Activated naive CD8-positive, alpha-beta T cell treated with anti-CD3 and anti-CD28 coated beads, Interleukin-2, amount 10 ng/mL, durations not matched to agents 7 days and 5 days (primary cell): ENCODE measurements at regions not wholly inside any gene's neighbourhood (a gene's known extent, or its start where the extent isn't known, plus 50 kb on each side); places are given as distances from the start of the nearest gene placed in this dataset.
"Not testable (repeated sequence)": the region's sequence is repeated elsewhere in the genome, so short reads cannot be mapped to it uniquely, and the experiment has no call there.

Source experiments
- ATAC-seq: fragments of 150-1000 bp; cut with Tn5 transposase; one replicate; pipeline ENCODE4 v1.10.0; 2021; ENCODE audit warnings: low read depth, moderate library complexity
- POLR2A ChIA-PET: fragments of 350-600 bp; sonication (Branson Sonifier 250); formaldehyde crosslinking; loops from one replicate; lab custom pipeline; 2021; ENCODE audit warnings: antibody characterized with exemption; lab: Charles Lee
- DNase-seq: peaks from one replicate; pipeline ENCODE4 v3.0.0; 2021
- H3K27ac Mint-ChIP-seq: one replicate; pipeline ENCODE4 v1.8.0; 2022; ENCODE audit warnings: mild to moderate bottlenecking, mixed read lengths
- H3K27me3 Mint-ChIP-seq: one replicate; pipeline ENCODE4 v1.8.0; 2022; ENCODE audit warnings: mild to moderate bottlenecking, moderate library complexity, mixed read lengths
- H3K36me3 Mint-ChIP-seq: one replicate; pipeline ENCODE4 v1.8.0; 2021; ENCODE audit warnings: mild to moderate bottlenecking, mixed read lengths
- H3K4me1 Mint-ChIP-seq: one replicate; pipeline ENCODE4 v1.8.0; 2021; ENCODE audit warnings: mixed read lengths
- H3K4me3 Mint-ChIP-seq: one replicate; pipeline ENCODE4 v1.8.0; 2022; ENCODE audit warnings: mild to moderate bottlenecking, moderate library complexity, mixed read lengths
- H3K9me3 Mint-ChIP-seq: one replicate; pipeline ENCODE4 v1.8.0; 2021; ENCODE audit warnings: mixed read lengths

- H3K4me1 Mint-ChIP-seq, H3K27me3 Mint-ChIP-seq, H3K27ac Mint-ChIP-seq, H3K36me3 Mint-ChIP-seq, POLR2A ChIA-PET, DNase-seq, H3K9me3 Mint-ChIP-seq, ATAC-seq, H3K4me3 Mint-ChIP-seq: not testable (repeated sequence)
Observed at GRCh38 chr7:9919-10318, 182.5 kb upstream of the FAM20C start.

- H3K9me3 Mint-ChIP-seq, H3K27me3 Mint-ChIP-seq, H3K36me3 Mint-ChIP-seq, DNase-seq, POLR2A ChIA-PET, H3K4me1 Mint-ChIP-seq, H3K4me3 Mint-ChIP-seq, H3K27ac Mint-ChIP-seq, ATAC-seq: not testable (repeated sequence)
Observed at GRCh38 chr7:32565-33280, 159.6 kb upstream of the FAM20C start.

- H3K9me3 Mint-ChIP-seq, H3K4me3 Mint-ChIP-seq, H3K4me1 Mint-ChIP-seq, H3K36me3 Mint-ChIP-seq, H3K27me3 Mint-ChIP-seq, DNase-seq, POLR2A ChIA-PET, H3K27ac Mint-ChIP-seq, ATAC-seq: not testable (repeated sequence)
Observed at GRCh38 chr7:35121-35541, 157.2 kb upstream of the FAM20C start.

- H3K27me3 Mint-ChIP-seq, DNase-seq, H3K27ac Mint-ChIP-seq, POLR2A ChIA-PET, H3K4me3 Mint-ChIP-seq, H3K9me3 Mint-ChIP-seq, H3K36me3 Mint-ChIP-seq, ATAC-seq, H3K4me1 Mint-ChIP-seq: not testable (repeated sequence)
Observed at GRCh38 chr7:36539-36938, 155.8 kb upstream of the FAM20C start.

GRCh38 chr7:37656-38055 lies 154.7 kb upstream of the FAM20C start:
- H3K4me1 Mint-ChIP-seq, H3K27me3 Mint-ChIP-seq, H3K9me3 Mint-ChIP-seq, H3K36me3 Mint-ChIP-seq, H3K4me3 Mint-ChIP-seq, DNase-seq, H3K27ac Mint-ChIP-seq, ATAC-seq, POLR2A ChIA-PET: not testable (repeated sequence)

- H3K4me1 Mint-ChIP-seq, H3K27ac Mint-ChIP-seq, POLR2A ChIA-PET, H3K36me3 Mint-ChIP-seq, H3K27me3 Mint-ChIP-seq, ATAC-seq, H3K4me3 Mint-ChIP-seq, DNase-seq, H3K9me3 Mint-ChIP-seq: not testable (repeated sequence)
Observed at GRCh38 chr7:38444-38843, 153.9 kb upstream of the FAM20C start.

GRCh38 chr7:39984-40740 lies 152.2 kb upstream of the FAM20C start:
- H3K4me1 Mint-ChIP-seq, H3K27ac Mint-ChIP-seq, H3K27me3 Mint-ChIP-seq, ATAC-seq, H3K9me3 Mint-ChIP-seq, DNase-seq, H3K36me3 Mint-ChIP-seq, H3K4me3 Mint-ChIP-seq, POLR2A ChIA-PET: not testable (repeated sequence)

GRCh38 chr7:40799-41750 lies 151.3 kb upstream of the FAM20C start:
- POLR2A ChIA-PET, result no interaction called here
- ATAC-seq (no peak), DNase-seq (no peak)
- Mint-ChIP-seq H3K9me3 (no peaks in the 10 kb centered on the region), H3K4me3 (no peak overlapping the region), H3K27ac (no peak overlapping the region), H3K4me1 (no peaks in the 10 kb centered on the region), H3K27me3 (no peaks in the 10 kb centered on the region), H3K36me3 (no peaks in the 10 kb centered on the region)

- H3K4me1 Mint-ChIP-seq, result no peaks in the 10 kb centered on the region
- POLR2A ChIA-PET, result no interaction called here
- no peak overlapping the region for H3K4me3 Mint-ChIP-seq
- DNase-seq (no peak), ATAC-seq (no peak)
- no peak overlapping the region for H3K27ac Mint-ChIP-seq
- no peaks in the 10 kb centered on the region for H3K9me3 Mint-ChIP-seq
- H3K36me3 Mint-ChIP-seq, result no peaks in the 10 kb centered on the region
- no peaks in the 10 kb centered on the region for H3K27me3 Mint-ChIP-seq
Observed at GRCh38 chr7:41917-42565, 150.3 kb upstream of the FAM20C start.

GRCh38 chr7:43791-44540 lies 148.4 kb upstream of the FAM20C start:
- Mint-ChIP-seq H3K9me3 (no peaks in the 10 kb centered on the region), H3K4me3 (no peak overlapping the region), H3K4me1 (no peaks in the 10 kb centered on the region), H3K36me3 (no peaks in the 10 kb centered on the region), H3K27ac (no peak overlapping the region), H3K27me3 (no peaks in the 10 kb centered on the region)
- DNase-seq, result no peak
- POLR2A ChIA-PET, result no interaction called here
- ATAC-seq, result no peak

- POLR2A ChIA-PET, result no interaction called here
- ATAC-seq, result no peak
- no peak overlapping the region for H3K27ac Mint-ChIP-seq
Observed at GRCh38 chr7:44541-44896, 147.9 kb upstream of the FAM20C start.

GRCh38 chr7:45106-46090 lies 147.0 kb upstream of the FAM20C start:
- Mint-ChIP-seq H3K27ac (no peak overlapping the region), H3K27me3 (no peaks in the 10 kb centered on the region), H3K9me3 (no peaks in the 10 kb centered on the region), H3K4me1 (no peaks in the 10 kb centered on the region), H3K4me3 (no peak overlapping the region), H3K36me3 (no peaks in the 10 kb centered on the region)
- ATAC-seq (no peak), DNase-seq (no peak)
- POLR2A ChIA-PET, result no interaction called here

More at GRCh38 chr7:44541-44896, 147.9 kb upstream of the FAM20C start:
- H3K4me1 Mint-ChIP-seq, result no peaks in the 10 kb centered on the region
- no peaks in the 10 kb centered on the region for H3K27me3 Mint-ChIP-seq
- no peak overlapping the region for H3K4me3 Mint-ChIP-seq
- DNase-seq, result no peak
- H3K36me3 Mint-ChIP-seq, result no peaks in the 10 kb centered on the region
- no peaks in the 10 kb centered on the region for H3K9me3 Mint-ChIP-seq
